ENCODE measurements at regions not wholly inside any gene's neighbourhood (a gene's known extent, or its start where the extent isn't known, plus 50 kb on each side); places are given as distances from the start of the nearest gene placed in this dataset.
"Not testable (repeated sequence)": the region's sequence is repeated elsewhere in the genome, so short reads cannot be mapped to it uniquely, and the experiment has no call there.

- no peak for DNase-seq
Measured at GRCh38 chr9:31243386-31243785, 1141.1 kb upstream of the ACO1 start.

DNA sequence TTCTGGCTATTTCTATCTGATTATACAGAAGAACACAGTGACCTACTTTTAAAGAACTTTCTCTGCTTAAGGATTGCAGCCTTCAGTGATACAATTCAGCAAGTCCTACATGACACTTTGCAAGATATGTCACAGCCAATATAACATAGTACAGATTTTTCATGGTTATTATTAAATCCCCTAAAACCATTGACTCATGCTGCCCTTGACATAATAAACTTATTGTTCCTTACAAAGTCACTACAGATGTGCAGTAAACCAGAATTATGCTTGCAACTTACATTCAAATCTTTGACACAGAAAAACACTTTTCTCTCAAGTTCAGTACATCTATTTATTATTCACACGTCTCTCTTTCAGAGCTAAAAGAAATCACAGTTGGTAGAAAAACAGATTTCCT, 1136.3 kb upstream of the ACO1 start:
- DNase-seq = no peak

GRCh38 chr9:31251386-31251785, 1133.1 kb upstream of the ACO1 start:
- DNase-seq = no peak

DNA sequence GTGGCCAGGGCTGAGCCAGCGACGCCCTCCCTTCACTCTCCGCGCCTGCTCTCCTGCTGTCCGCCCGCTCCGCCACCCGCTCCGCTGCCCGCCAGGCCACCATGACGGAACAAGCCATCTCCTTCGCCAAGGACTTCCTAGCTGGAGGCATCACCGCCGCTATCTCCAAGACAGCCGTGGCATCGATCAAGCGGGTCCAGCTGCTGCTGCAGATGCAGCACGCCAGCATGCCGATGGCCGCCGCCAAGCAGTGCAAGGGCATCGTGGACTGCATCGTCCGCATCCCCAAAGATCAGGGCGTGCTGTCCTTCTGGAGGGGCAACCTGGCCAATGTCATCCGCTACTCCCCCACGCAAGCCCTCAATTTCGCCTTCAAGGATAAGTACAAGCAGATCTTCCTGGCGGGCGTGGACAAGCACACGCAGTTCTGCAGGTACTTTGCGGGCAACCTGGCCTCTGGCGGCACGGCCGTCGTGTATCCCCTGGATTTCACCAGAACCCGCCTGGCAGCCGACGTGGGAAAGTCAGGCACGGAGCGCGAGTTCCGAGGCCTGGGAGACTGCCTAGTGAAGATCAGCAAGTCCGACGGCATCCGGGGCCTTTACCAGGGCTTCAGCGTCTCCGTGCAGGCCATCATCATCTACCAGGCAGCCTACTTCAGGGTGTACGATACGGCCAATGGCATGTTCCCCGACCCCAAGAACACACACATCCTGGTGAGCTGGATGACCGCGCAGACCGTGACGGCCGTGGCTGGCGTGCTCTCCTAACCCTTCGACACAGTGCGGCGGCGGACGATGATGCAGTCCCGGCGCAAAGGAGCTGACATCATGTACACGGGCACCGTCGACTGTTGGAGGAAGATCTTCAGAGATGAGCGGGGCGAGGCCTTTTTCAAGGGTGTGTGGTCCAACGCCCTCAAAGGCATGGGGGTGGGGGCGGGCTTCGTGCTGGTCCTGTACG, 1130.4 kb upstream of the ACO1 start:
- no peak for DNase-seq

DNA sequence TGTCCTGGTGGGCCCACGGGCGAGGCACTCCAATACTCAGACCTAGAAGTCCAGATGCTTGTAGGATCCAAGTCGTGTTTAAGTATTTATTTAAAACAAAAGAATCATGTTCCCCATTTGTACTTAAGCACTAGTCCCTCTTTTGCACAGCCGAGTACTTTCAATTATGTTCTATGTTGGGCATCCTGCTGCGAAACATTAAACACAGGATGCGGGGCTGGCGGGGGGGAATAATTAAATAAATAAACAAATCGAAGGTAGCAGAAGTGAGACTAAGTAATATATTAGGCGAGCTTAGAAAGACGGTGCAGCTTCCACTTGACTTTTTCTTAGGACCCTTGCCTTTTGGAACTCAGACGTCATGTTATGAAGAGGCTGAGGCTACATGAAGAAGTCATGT, 1129.2 kb upstream of the ACO1 start:
- no peak for DNase-seq

- DNase-seq = peak; percentile 51
Measured at GRCh38 chr9:31259824-31260223, 1124.6 kb upstream of the ACO1 start.

DNA sequence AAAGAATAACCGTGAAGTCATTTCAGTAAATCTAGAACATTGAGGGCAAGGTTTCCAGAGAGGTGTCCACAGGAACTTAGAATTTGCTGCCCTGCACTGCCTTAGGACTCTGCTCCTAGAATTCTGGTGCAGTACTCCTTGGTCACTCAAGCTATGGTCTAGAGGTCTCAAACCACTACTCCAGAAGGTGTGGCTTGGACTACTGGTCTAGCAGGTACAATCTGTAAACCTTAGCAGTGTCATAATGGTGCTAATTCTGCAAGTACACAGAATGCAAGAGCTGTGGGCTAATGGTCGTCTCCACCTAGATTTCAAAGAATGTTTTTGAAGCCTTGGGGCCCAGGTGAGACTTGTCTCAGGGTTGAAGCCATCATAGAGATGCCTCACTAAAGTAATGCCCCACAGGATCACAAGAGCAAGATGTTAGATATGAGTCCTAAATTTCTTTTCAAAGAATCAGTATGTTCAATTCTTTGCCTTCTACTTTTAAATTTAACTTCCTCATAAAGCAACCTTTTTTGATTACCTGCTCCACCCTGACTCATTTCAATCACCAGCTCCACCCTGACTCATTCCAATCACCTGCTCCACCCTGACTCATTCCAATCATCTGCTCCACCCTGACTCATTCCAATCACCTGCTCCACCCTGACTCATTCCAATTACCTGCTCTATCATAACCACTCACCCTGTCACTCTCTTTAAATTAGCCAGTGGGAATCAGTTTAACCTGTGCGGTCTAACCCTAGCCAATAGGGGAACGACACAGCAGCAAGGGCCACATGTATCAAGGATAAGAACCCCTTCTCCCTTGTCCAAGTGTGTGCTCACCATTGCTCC, 1111.8 kb upstream of the ACO1 start:
- no peak for DNase-seq

GRCh38 chr9:31275419-31275818, 1109.0 kb upstream of the ACO1 start:
- DNase-seq = no peak

DNA sequence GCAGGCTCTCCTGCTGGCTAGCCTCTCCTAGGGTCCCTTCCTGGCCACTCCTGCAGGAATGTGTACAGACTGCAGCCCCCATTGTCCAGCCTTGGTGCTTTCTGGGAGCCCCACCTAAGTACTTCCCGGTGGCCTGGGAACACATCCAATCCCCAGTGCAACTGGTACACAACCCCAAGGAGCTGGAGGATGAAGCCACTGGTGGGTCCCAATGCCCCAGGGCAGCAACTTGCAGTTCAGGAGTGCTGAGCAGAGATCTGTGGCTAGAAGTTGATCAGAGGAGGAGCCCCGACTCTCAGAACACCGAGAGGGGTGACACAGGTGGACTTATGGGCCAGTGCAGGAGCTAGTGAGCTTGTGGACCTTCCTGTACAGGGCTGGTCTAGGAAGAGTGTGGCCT, 1093.7 kb upstream of the ACO1 start:
- no peak for DNase-seq

DNA sequence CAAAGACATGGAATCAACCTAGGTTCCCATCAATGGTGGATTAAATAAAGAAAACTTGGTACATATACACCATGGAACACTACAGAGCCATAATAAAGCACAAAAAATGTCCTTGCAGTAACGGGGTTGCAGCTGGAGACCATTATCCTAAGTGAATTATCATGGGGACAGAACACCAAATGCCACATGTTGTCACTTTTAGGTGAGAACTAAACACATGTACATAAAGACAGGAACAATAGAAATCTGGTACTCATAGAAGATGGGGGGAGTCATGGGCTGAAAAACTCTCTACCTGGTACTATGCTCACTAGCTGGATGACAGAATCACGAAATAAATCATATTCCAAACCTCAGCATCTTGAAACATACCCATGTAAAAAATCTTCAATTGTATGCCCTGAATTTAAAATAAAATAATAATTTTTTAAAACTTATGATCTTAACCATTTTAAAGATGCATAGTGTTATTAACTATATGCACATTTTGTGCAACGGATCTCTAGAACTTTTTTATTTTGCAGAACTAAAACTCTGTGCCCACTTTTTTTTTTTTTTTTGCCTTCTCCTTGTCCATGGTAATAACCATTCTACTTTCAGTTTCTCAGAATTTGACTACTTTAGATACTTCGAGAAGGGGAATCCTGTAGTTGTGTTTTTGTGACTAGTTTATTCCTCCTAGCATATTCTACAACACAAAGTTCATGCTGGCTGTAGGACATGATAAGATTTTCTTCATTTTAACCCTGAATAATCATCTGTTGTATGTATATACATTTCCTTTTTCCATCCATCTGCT, 1081.6 kb upstream of the ACO1 start:
- DNase-seq = no peak

DNA sequence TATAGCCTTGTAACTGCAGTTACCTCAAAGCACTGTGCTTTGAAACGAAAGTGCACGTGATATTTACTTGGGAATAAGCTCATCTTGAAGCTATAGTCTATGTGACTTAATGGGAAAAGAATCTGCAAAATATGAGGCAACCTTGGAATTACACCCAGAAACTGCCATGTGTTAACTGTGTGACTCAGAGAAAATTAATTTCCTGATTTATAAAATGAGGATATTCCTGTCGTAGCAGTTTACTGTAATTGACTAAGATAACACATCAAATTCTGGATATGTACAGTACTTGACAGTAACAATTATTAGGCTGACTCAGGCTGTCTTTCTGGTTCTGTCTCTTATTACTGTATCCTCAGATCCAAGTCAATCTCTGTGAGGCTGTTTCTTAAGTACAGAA, 1079.9 kb upstream of the ACO1 start:
- DNase-seq = no peak

DNA sequence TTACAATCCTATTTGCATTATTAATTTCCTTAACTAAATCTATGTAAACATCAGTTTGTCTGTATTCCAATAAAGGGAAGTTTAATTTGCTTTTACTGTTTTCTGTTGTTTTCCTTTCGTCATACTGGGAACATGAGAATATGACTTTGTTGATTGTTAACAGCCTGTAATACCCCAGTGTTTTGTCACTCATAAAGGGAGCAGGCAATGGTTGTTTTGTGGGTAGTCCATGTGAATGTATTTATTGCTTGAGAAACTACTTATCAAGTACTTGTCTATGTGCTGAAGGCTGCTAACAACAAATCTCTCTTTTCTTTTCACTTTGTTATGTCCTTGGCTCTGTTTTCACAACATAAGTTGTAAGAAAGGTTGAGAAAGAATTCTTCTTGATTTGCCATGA, 1070.2 kb upstream of the ACO1 start:
- DNase-seq = no peak

- no peak for DNase-seq
Measured at GRCh38 chr9:31320494-31320893, 1063.9 kb upstream of the ACO1 start.

GRCh38 chr9:31321256-31321655, 1063.2 kb upstream of the ACO1 start:
- no peak for DNase-seq

DNA sequence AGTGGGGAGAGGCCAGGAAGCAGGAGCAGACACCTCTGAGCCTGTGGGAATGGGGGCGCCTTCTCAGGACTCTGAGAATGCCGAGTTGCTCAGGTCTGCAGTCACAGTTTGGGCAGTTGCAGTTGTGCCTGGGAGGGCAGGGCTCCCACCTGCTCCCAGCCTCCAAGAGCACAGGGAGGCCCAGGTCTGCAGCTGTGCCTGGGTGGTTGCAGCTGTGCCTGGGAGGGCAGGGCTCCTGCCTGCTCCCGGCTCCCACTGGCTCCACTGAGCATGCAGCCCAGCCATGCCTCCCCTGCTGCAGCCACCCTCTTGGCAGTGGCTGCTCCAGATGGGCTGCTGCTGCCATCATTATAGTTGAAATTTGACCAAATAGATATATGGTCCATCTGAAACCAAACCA, 1062.8 kb upstream of the ACO1 start:
- no peak for DNase-seq

- DNase-seq = peak; percentile 32
Measured at GRCh38 chr9:31323726-31324444, 1060.6 kb upstream of the ACO1 start.

DNA sequence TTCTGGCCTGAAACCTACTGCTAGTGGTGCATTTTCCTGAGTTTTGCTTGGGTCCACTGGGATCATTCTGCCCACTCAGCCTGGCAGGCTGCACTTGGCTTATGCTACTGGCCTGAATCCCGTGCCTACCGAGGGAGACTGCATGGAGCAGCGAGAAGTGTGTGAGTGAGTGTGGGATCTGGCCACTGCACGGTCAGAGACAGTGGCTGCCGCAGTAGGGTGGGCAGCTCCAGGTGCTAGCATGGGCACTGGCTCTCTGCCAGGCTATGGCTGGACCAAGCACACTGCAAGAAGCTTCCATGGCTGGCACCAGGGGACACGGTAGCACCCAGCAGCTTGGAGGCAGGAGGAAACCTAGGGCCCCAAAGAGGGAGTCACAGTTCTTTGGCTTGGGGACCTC, 1058.7 kb upstream of the ACO1 start:
- DNase-seq = no peak

DNA sequence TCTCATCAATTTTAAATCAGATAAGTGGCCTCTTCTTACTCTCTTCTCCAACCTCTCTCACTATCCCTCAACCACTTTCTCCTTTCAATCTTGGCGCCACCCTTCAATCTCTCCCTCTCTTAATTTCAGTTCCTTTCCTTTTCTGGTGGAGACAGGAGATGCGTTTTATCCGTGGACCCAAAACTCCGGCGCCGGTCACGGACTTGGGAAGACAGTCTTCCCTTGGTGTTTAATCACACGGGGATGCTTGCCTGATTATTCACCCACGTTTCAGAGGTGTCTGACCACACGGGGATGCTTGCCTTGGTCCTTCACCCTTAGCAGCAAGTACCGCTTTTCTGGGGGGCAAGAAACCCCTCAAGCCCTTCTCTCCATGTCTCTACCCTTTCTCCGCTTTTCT, 1057.6 kb upstream of the ACO1 start:
- not testable (repeated sequence) for DNase-seq

DNA sequence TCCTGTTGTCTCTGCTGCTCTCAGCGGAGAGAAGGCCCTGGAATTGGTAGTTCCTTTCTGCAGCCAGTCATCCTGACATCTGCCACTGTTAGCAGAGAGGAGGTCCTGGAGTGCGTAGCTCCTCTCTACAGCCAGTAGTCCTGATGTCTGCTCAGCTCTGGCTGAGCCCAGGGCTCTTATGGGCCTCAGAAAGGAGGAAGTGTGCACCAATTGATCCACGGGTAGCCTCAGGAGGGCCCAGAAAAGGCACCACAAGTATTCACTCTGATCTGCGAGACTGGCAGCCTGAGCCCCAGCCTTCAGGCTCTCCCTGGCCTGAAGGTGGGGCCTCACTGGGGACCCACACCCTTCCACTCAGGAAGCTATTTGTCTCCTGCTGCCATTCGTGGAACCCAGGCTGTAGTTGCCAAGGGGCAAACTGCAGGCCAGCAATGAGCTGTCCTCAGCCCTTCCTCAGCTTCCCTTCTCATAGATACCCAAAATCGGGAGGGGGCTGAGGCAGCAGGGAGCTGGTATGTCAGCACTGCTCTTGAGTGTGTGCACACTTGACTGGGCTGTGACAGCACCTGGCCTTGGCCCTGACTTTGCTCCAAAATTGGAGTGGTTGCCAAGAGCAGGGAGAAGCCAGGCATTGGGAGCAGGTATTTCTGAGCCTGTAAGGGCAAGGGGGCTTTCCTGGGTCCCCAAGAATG, 1049.5 kb upstream of the ACO1 start:
- no peak for DNase-seq

GRCh38 chr9:31335529-31336234, 1048.8 kb upstream of the ACO1 start:
- peak; percentile 39 for DNase-seq

DNA sequence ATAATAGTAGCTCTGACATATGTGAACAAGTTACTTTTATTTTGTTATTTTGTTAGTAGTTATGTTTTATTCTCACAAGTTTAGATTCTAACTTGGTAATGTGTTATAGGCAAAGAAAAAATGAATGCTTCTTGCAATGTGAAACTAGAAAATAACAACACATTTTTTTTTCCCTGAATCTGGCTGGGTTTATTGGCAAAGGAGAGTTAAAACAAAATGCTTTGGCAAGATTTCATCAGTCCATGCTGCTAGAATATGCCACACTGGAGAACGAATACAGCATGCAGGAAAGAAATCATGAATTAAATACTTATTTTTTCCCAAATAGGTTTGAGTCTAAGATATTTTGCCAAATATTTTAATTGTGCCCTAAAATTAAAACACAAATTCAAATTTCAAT, 1048.1 kb upstream of the ACO1 start:
- DNase-seq = no peak

Data from CD4-positive, alpha-beta T cell treated with Interleukin-17A for 1 hour (primary cell).